ENCODE measurements at regions not wholly inside any gene's neighbourhood (a gene's known extent, or its start where the extent isn't known, plus 50 kb on each side); places are given as distances from the start of the nearest gene placed in this dataset.

DNA sequence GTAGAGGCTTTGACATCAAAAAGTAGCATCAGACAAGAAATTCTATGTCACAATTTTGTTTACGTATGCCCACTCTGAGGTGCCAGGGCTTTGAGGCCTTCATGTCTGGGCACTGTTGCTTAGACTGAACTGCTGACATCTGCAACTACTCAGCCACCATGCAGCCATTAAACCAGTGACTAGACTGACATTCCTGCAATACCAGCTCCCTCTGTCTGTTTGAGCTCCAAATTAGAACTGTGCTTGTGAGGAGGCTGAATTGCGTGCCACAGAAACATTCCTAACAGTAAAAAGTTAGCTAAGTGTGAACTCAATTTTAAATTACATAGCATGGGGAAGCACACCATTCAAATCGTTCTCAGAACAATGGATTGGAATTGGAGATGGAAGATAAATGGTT lies 163.2 kb downstream of the INSIG2 start:
- no peak for DNase-seq (ENCODE audit: extremely low read depth, insufficient read length)

DNA sequence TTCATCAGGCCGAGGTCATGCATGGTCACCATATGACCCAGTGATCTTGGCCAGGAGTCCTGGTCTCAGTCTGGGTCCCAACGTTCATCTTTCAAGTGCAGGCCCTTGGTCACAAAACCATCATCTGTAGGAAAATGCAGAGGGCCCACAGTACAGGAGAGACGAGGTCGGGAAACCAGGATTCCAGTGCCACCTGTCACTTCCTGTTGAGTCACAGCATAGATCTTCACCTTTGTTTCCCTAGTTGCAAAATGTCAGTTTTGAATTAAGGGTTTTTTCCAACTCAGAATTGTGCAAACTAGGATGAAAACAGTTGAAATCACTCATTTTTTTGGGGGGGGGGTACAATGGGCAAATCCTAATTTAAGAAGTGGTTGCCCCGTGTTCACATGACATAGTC lies 162.2 kb downstream of the INSIG2 start:
- H3K4me3 ChIP-seq (replicated peaks; ENCODE audit: low read depth, low read length), result no peak overlapping the region
- TF ChIP-seq, protein P1, sequence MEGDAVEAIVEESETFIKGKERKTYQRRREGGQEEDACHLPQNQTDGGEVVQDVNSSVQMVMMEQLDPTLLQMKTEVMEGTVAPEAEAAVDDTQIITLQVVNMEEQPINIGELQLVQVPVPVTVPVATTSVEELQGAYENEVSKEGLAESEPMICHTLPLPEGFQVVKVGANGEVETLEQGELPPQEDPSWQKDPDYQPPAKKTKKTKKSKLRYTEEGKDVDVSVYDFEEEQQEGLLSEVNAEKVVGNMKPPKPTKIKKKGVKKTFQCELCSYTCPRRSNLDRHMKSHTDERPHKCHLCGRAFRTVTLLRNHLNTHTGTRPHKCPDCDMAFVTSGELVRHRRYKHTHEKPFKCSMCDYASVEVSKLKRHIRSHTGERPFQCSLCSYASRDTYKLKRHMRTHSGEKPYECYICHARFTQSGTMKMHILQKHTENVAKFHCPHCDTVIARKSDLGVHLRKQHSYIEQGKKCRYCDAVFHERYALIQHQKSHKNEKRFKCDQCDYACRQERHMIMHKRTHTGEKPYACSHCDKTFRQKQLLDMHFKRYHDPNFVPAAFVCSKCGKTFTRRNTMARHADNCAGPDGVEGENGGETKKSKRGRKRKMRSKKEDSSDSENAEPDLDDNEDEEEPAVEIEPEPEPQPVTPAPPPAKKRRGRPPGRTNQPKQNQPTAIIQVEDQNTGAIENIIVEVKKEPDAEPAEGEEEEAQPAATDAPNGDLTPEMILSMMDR (IDR thresholded peaks at IDR 0.05; ENCODE audit: insufficient read depth, low read length, poor library complexity, severe bottlenecking), result no peak
- no peaks in the 10 kb centered on the region for H3K27me3 ChIP-seq (replicated peaks; ENCODE audit: control insufficient read depth, insufficient read depth, low read length)
- DNase-seq (ENCODE audit: extremely low read depth, insufficient read length), result no peak
- H3K36me3 ChIP-seq (ENCODE audit: control insufficient read depth, insufficient read depth, low read length), result no peaks in the 10 kb centered on the region

More for the DNA sequence above, 163.2 kb downstream of the INSIG2 start:
- Histone ChIP-seq H3K36me3 (ENCODE audit: control insufficient read depth, insufficient read depth, low read length) (no peaks in the 10 kb centered on the region), H3K4me3 (replicated peaks; ENCODE audit: low read depth, low read length) (no peak overlapping the region), H3K27me3 (replicated peaks; ENCODE audit: control insufficient read depth, insufficient read depth, low read length) (no peaks in the 10 kb centered on the region)
- TF ChIP-seq, protein P1 (IDR thresholded peaks at IDR 0.05; ENCODE audit: insufficient read depth, low read length, poor library complexity, severe bottlenecking), result no peak

DNA sequence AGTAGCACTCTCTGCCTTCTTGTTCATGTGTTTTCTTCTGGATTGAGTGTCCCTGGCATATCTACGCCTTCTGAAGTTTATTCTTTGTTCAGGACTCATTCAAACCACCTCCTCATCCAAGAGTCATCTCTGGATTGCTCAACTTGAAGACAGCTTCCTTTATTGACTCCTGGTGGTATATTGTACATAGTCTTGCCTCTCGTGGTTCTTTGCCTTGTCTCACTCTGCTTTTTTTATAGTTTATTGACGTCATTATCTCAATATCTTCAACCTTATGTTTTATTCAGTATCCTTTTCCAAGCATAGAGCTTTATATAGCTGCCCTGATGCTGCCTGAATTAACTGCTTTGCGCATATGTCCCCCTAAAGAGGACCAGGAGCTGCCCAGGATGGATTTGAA lies 161.7 kb downstream of the INSIG2 start:
- no peak overlapping the region for H3K4me3 ChIP-seq (replicated peaks; ENCODE audit: low read depth, low read length)
- no peak for DNase-seq (ENCODE audit: extremely low read depth, insufficient read length)
- TF ChIP-seq, protein P1 (IDR thresholded peaks at IDR 0.05; ENCODE audit: insufficient read depth, low read length, poor library complexity, severe bottlenecking), result no peak
- H3K27me3 ChIP-seq (replicated peaks; ENCODE audit: control insufficient read depth, insufficient read depth, low read length), result no peaks in the 10 kb centered on the region
- no peaks in the 10 kb centered on the region for H3K36me3 ChIP-seq (ENCODE audit: control insufficient read depth, insufficient read depth, low read length)

DNA sequence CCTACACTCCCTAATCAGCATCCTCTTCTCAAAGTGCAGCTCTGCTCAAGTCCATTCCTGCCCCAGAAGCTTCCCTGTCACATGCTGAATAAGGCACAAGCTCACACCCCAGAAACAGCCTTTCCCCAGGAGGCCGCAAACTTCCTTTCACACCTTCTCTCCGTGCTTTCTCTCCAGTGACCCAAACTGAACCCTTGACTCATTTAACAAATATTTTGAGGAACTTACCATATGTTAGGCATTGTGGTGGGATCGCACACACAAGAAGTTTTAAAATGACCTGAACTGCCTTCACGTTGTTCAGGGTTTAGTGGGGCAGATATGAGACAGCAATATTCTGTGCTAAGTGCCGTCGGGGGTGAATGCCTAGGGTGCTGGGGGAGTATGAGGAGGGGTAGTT lies 161.3 kb downstream of the INSIG2 start:
- no peak overlapping the region for H3K4me3 ChIP-seq (replicated peaks; ENCODE audit: low read depth, low read length)
- DNase-seq (ENCODE audit: extremely low read depth, insufficient read length), result no peak
- H3K27me3 ChIP-seq (replicated peaks; ENCODE audit: control insufficient read depth, insufficient read depth, low read length), result no peaks in the 10 kb centered on the region
- no peaks in the 10 kb centered on the region for H3K36me3 ChIP-seq (ENCODE audit: control insufficient read depth, insufficient read depth, low read length)
- TF ChIP-seq, protein P1 (IDR thresholded peaks at IDR 0.05; ENCODE audit: insufficient read depth, low read length, poor library complexity, severe bottlenecking), result no peak

DNA sequence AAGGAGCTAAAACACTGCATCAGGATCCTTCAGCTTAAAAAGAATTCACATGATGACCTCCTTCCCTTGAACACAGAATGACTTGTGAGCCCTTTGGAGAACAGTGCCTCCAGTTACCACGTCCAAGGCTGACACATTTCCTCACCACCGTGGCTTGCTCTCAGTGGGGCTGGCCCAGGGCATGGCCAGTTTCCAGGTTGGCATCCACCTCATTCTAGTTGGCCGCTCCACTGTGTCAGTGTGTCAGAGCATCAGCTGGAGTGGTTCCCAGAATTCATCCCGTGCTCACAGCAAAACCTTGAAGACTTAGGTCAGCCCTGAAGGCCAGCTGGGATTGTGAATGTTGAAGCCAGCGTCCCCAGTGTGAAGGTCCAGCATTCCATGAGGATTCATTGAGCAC lies 158.5 kb downstream of the INSIG2 start:
- H3K36me3 ChIP-seq (ENCODE audit: control insufficient read depth, insufficient read depth, low read length), result no peaks in the 10 kb centered on the region
- no peak overlapping the region for H3K4me3 ChIP-seq (replicated peaks; ENCODE audit: low read depth, low read length)
- no peaks in the 10 kb centered on the region for H3K27me3 ChIP-seq (replicated peaks; ENCODE audit: control insufficient read depth, insufficient read depth, low read length)
- TF ChIP-seq, protein P1 (IDR thresholded peaks at IDR 0.05; ENCODE audit: insufficient read depth, low read length, poor library complexity, severe bottlenecking), result no peak
- DNase-seq (ENCODE audit: extremely low read depth, insufficient read length), result no peak

DNA sequence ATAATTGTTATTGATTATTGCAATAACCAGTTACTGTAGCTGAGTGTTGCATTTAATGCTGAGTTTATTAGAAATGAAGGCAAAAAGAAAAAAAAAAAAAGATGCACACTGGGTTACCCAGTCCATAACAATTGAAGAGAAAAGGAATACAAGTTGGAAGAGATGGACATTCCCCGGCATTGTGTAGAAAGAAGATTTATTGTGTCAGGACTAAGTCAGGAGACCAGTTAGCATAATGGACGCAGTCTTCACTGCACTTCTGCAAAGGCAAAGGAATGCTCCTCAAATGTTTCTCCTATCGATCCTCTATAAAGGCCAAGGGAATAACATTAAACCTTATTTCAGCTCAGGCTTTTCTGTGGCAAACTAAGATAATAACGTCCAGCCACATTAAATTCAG lies 157.8 kb downstream of the INSIG2 start:
- H3K27me3 ChIP-seq (replicated peaks; ENCODE audit: control insufficient read depth, insufficient read depth, low read length), result no peaks in the 10 kb centered on the region
- TF ChIP-seq, protein P1 (IDR thresholded peaks at IDR 0.05; ENCODE audit: insufficient read depth, low read length, poor library complexity, severe bottlenecking), result no peak
- H3K36me3 ChIP-seq (ENCODE audit: control insufficient read depth, insufficient read depth, low read length), result no peaks in the 10 kb centered on the region
- DNase-seq (ENCODE audit: extremely low read depth, insufficient read length), result no peak
- no peak overlapping the region for H3K4me3 ChIP-seq (replicated peaks; ENCODE audit: low read depth, low read length)
